ENCODE measurements at regions not wholly inside any gene's neighbourhood (a gene's known extent, or its start where the extent isn't known, plus 50 kb on each side); places are given as distances from the start of the nearest gene placed in this dataset.

- WGBS (ENCODE audit: insufficient coverage, low coverage, missing lambda C conversion rate) = 52% methylated on average over 3 of the region's 29 CpGs
- intact Hi-C loops (cut with micrococcal nuclease) = no loop called here
- DNase-seq (ENCODE audit: extremely low read depth in 1 of 4, low spot score in 3 of 4) (peak in 1 of 4 experiments; percentile 0), FAIRE-seq (no peak), ATAC-seq (no peak)
- H3K4me1 ChIP-seq (replicated peaks in 1 of 2; ENCODE audit: control insufficient read depth in 2 of 2, insufficient read depth in 2 of 2, low read length in 2 of 2) = no peaks in the 10 kb centered on the region
- no peaks in the 10 kb centered on the region for H4K20me1 ChIP-seq (replicated peaks; ENCODE audit: control insufficient read depth, insufficient read depth, low read length)
- no peaks in the 10 kb centered on the region for H3K9me3 ChIP-seq (replicated peaks; ENCODE audit: control insufficient read depth, insufficient read depth, low read depth, low read length)
- no peaks in the 10 kb centered on the region for H3K36me3 ChIP-seq (ENCODE audit: control insufficient read depth, insufficient read depth, low read length)
- no peak overlapping the region for H3K27ac ChIP-seq (ENCODE audit: extremely low read depth, low read depth, low read length)
- H3K79me2 ChIP-seq (ENCODE audit: control insufficient read depth, insufficient read depth, low read length) = no peaks in the 10 kb centered on the region
- no peak overlapping the region for H3K4me3 ChIP-seq
- in situ Hi-C loops (cut with MboI) = no loop called here
- H2AFZ ChIP-seq (ENCODE audit: low read depth, low read length) = no peak overlapping the region
- no peak overlapping the region for H3K9ac ChIP-seq (ENCODE audit: insufficient read depth in 1 of 2, low read depth in 2 of 2, low read length in 2 of 2)
- no TSS peak for BruUV-seq (replicated peaks)
- no peaks in the 10 kb centered on the region for H3K9me1 ChIP-seq (ENCODE audit: control insufficient read depth, insufficient read depth, low read length)
- TF ChIP-seq NR2C2 (CRISPR knock-in tag; IDR thresholded peaks at IDR 0.05) (no peak), NR2C2 (tag; IDR thresholded peaks at IDR 0.05) (peak; percentile 74), ETS1 (conservative IDR thresholded peaks at IDR 0.05; ENCODE audit: control insufficient read depth, low read depth, low read length) (no peak), NFYB (IDR thresholded peaks at IDR 0.05; ENCODE audit: extremely low read depth, insufficient read length) (no peak), EGR1 (conservative IDR thresholded peaks at IDR 0.05) (no peak), REST (IDR thresholded peaks at IDR 0.05; ENCODE audit: borderline replicate concordance) (no peak), REST (CRISPR knock-in tag; IDR thresholded peaks at IDR 0.05; ENCODE audit: low read depth) (no peak), NR2C1 (IDR thresholded peaks at IDR 0.05) (no peak), NR2C1 (tag; IDR thresholded peaks at IDR 0.05) (peak; percentile 59; the same call in 1 of the 2 replicates), GABPA (tag; conservative IDR thresholded peaks at IDR 0.05; ENCODE audit: low read depth) (peak; percentile 77), ZMIZ1 (IDR thresholded peaks at IDR 0.05; ENCODE audit: low read depth in 2 of 2, low read length in 2 of 2) (no peak)
- H3K27me3 ChIP-seq (ENCODE audit: control insufficient read depth in 2 of 2, insufficient read depth in 2 of 2, low read length in 2 of 2) = no peaks in the 10 kb centered on the region
- CTCF ChIA-PET (ENCODE audit: low intra/inter-chr PET ratio) = no interaction called here
- H3K4me2 ChIP-seq (ENCODE audit: insufficient read depth, low read length) = no peak overlapping the region
- POLR2A ChIA-PET = no interaction called here
Observed at GRCh38 chrX:145631461-145631951, 186.1 kb upstream of the SLITRK2 start.
